ENCODE measurements at regions not wholly inside any gene's neighbourhood (a gene's known extent, or its start where the extent isn't known, plus 50 kb on each side); places are given as distances from the start of the nearest gene placed in this dataset.

DNA sequence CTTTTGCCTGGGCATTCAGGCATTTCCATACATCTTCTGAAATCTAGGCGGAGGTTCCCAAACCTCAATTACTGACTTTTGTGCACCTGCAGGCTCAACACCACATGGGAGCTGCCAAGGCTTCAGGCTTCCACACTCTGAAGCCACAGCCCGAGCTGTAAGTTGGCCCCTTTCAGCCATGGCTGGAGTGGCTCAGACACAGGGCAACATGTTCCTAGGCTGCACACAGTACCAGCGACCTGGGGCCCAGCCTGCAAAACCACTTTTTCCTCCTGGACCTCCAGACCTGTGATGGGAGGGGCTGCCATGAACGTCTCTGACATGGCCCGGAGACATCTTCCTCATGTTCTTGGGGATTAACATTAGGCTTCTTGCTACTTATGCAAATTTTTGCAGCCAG is 1558.2 kb upstream of the PCDH20 start:
- no peak overlapping the region for H3K27ac ChIP-seq (ENCODE audit: extremely low read length, insufficient read depth, low read length)
- no peaks in the 10 kb centered on the region for H3K4me1 ChIP-seq (ENCODE audit: insufficient read depth, low read length)
- ATAC-seq (no peak), DNase-seq (ENCODE audit: low spot score) (no peak), FAIRE-seq (no peak)
- H3K36me3 ChIP-seq (replicated peaks in 1 of 2; ENCODE audit: control insufficient read depth in 1 of 2, insufficient read depth in 2 of 2, low read length in 2 of 2), result no peaks in the 10 kb centered on the region
- no peaks in the 10 kb centered on the region for H3K79me2 ChIP-seq (ENCODE audit: insufficient read depth, low read length)
- ChIA-PET POLR2A (no interaction called here), CTCF (ENCODE audit: low intra/inter-chr PET ratio, low total read pairs) (no interaction called here)
- H3K9ac ChIP-seq (ENCODE audit: insufficient read depth, low read depth, low read length), result no peak overlapping the region
- H3K27me3 ChIP-seq (ENCODE audit: control insufficient read depth in 1 of 2, insufficient read depth in 2 of 2, low read length in 2 of 2), result no peaks in the 10 kb centered on the region
- no peak overlapping the region for H3K4me2 ChIP-seq (ENCODE audit: low read depth, low read length)
- H3K4me3 ChIP-seq (replicated peaks in 1 of 3; ENCODE audit: insufficient read depth in 1 of 3, low read depth in 2 of 3, low read length in 3 of 3), result no peak overlapping the region
- in situ Hi-C loops (cut with HindIII; ENCODE audit: extremely low pct_ligation_motif_present, low pct_unique_long_range_greater_than_20kb), result no loop called here
- H2AFZ ChIP-seq (ENCODE audit: low read length), result no peak overlapping the region
- WGBS (ENCODE audit: low lambda C conversion rate), result 0% methylated on average over 2 of the region's 5 CpGs
- intact Hi-C loops (cut with micrococcal nuclease; ENCODE audit: unreplicated experiment), result no loop called here
- peaks cover 12% of the 10 kb centered on the region; the same call in 1 of the 2 replicates for H3K9me3 ChIP-seq (ENCODE audit: low read length)
- no peaks in the 10 kb centered on the region for H4K20me1 ChIP-seq (ENCODE audit: insufficient read depth, low read length)
- no TSS peak for BruUV-seq (replicated peaks)
- TF ChIP-seq POLR2A (IDR thresholded peaks at IDR 0.05; ENCODE audit: insufficient read depth in 1 of 2, low read depth in 2 of 2, low read length in 2 of 2) (no peak), ZNF18 (CRISPR knock-in tag; IDR thresholded peaks at IDR 0.05; ENCODE audit: insufficient replicate concordance) (no peak), HIVEP1 (CRISPR knock-in tag; IDR thresholded peaks at IDR 0.05) (no peak), ZNF251 (CRISPR knock-in tag; IDR thresholded peaks at IDR 0.05) (no peak), ZFP1 (CRISPR knock-in tag; IDR thresholded peaks at IDR 0.05) (no peak), ISX (CRISPR knock-in tag; conservative IDR thresholded peaks at IDR 0.05) (no peak), TMF1 (CRISPR knock-in tag; IDR thresholded peaks at IDR 0.05; ENCODE audit: low read depth) (no peak), HNF1A (IDR thresholded peaks at IDR 0.05; ENCODE audit: low read depth) (no peak), HNF1A (CRISPR knock-in tag; IDR thresholded peaks at IDR 0.05; ENCODE audit: borderline replicate concordance) (no peak), REXO4 (CRISPR knock-in tag; IDR thresholded peaks at IDR 0.05; ENCODE audit: borderline replicate concordance) (no peak), ZNF670 (CRISPR knock-in tag; IDR thresholded peaks at IDR 0.05; ENCODE audit: borderline replicate concordance) (no peak), MYC (CRISPR knock-in tag; IDR thresholded peaks at IDR 0.05; ENCODE audit: borderline replicate concordance) (no peak), MEIS1 (CRISPR knock-in tag; IDR thresholded peaks at IDR 0.05; ENCODE audit: borderline replicate concordance) (no peak), ZBTB2 (CRISPR knock-in tag; IDR thresholded peaks at IDR 0.05; ENCODE audit: low read depth) (no peak)
- TF ChIP-seq, protein P1, sequence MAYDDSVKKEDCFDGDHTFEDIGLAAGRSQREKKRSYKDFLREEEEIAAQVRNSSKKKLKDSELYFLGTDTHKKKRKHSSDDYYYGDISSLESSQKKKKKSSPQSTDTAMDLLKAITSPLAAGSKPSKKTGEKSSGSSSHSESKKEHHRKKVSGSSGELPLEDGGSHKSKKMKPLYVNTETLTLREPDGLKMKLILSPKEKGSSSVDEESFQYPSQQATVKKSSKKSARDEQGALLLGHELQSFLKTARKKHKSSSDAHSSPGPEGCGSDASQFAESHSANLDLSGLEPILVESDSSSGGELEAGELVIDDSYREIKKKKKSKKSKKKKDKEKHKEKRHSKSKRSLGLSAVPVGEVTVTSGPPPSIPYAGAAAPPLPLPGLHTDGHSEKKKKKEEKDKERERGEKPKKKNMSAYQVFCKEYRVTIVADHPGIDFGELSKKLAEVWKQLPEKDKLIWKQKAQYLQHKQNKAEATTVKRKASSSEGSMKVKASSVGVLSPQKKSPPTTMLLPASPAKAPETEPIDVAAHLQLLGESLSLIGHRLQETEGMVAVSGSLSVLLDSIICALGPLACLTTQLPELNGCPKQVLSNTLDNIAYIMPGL (CRISPR knock-in tag; IDR thresholded peaks at IDR 0.05; ENCODE audit: borderline replicate concordance in 1 of 2, low read depth in 1 of 2), result no peak
- TF ChIP-seq, protein P2, sequence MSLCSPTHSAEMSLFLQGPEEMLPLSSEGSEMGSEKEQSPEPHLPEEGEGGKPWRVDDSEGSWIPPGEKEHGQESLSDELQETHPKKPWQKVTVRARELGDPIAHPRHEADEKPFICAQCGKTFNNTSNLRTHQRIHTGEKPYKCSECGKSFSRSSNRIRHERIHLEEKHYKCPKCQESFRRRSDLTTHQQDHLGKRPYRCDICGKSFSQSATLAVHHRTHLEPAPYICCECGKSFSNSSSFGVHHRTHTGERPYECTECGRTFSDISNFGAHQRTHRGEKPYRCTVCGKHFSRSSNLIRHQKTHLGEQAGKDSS (CRISPR knock-in tag; IDR thresholded peaks at IDR 0.05; ENCODE audit: borderline replicate concordance, low read depth), result no peak
